Mesothelial cell of epicardium (in vitro differentiated cells): ENCODE measurements at regions not wholly inside any gene's neighbourhood (a gene's known extent, or its start where the extent isn't known, plus 50 kb on each side); places are given as distances from the start of the nearest gene placed in this dataset.

ENCODE experiments used
- DNase-seq, 2 experiments: peaks; one replicate each; pipeline ENCODE4 v3.0.0; 2021; ENCODE audit warnings: low spot score in 2 of 2; ENCODE audit not compliant: unreplicated experiment in 2 of 2
- H3K27ac Mint-ChIP-seq: 2 replicates; pipeline ENCODE4 v1.8.0; 2021; ENCODE audit warnings: mixed read lengths
- H3K27me3 Mint-ChIP-seq: 2 replicates; pipeline ENCODE4 v1.8.0; 2021; ENCODE audit warnings: low read depth, mixed read lengths
- H3K36me3 Mint-ChIP-seq: 2 replicates; pipeline ENCODE4 v1.8.0; 2021; ENCODE audit warnings: mixed read lengths
- H3K4me1 Mint-ChIP-seq: 2 replicates; pipeline ENCODE4 v1.8.0; 2021; ENCODE audit warnings: mixed read lengths
- H3K4me3 Mint-ChIP-seq: 2 replicates; pipeline ENCODE4 v1.8.0; 2021; ENCODE audit warnings: mild to moderate bottlenecking, moderate library complexity, mixed read lengths
- H3K9me3 Mint-ChIP-seq: 2 replicates; pipeline ENCODE4 v1.8.0; 2021; ENCODE audit warnings: mixed read lengths
- TF ChIP-seq, protein P1 (sequence below): fragments of 200-600 bp; sonication (generic); IDR thresholded peaks from one replicate; pipeline ENCODE4 v1.5.0; 2021; ENCODE audit warnings: antibody characterized with exemption; ENCODE audit not compliant: unreplicated experiment

DNA sequence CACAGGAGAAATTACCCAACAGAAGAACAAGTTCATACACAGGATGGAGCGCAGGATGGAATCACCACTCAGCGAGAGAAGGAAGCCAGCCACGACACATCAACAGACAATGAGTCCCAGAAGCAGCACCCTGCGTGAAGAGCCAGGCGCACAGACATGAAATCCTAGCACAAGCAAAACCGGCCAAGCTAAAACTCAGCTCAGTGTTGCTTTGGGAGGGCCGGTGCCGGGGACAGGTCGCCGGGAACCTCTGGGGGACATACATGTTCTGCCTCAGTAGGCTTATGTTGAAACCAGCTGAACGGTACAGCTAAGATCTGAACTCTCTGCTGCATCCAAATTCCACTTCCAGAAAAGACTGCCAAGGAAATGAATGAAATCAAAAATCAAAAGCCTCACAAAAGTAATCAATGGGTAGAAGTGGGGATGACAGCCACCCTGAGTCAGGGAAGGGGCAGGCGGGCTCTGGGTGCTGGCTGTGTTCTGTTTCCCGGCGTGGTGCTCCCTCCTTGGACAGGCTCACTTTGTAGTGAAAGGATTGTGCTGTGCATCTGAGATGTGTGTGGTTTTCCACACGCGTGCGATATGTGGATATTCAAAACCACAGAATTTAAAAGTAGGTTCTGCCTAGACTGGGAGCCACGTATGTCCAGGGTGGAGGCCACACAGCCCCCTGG, 114.7 kb downstream of the PDGFA start:
- Mint-ChIP-seq H3K4me1 (peaks cover 27% of the 10 kb centered on the region), H3K36me3 (no peaks in the 10 kb centered on the region), H3K27me3 (peaks cover 7% of the 10 kb centered on the region), H3K27ac (no peak overlapping the region), H3K9me3 (peaks cover 19% of the 10 kb centered on the region), H3K4me3 (no peak overlapping the region)
- DNase-seq, result peak in 1 of 2 experiments; percentile 26
- TF ChIP-seq, protein P1, sequence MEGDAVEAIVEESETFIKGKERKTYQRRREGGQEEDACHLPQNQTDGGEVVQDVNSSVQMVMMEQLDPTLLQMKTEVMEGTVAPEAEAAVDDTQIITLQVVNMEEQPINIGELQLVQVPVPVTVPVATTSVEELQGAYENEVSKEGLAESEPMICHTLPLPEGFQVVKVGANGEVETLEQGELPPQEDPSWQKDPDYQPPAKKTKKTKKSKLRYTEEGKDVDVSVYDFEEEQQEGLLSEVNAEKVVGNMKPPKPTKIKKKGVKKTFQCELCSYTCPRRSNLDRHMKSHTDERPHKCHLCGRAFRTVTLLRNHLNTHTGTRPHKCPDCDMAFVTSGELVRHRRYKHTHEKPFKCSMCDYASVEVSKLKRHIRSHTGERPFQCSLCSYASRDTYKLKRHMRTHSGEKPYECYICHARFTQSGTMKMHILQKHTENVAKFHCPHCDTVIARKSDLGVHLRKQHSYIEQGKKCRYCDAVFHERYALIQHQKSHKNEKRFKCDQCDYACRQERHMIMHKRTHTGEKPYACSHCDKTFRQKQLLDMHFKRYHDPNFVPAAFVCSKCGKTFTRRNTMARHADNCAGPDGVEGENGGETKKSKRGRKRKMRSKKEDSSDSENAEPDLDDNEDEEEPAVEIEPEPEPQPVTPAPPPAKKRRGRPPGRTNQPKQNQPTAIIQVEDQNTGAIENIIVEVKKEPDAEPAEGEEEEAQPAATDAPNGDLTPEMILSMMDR, result no peak

DNA sequence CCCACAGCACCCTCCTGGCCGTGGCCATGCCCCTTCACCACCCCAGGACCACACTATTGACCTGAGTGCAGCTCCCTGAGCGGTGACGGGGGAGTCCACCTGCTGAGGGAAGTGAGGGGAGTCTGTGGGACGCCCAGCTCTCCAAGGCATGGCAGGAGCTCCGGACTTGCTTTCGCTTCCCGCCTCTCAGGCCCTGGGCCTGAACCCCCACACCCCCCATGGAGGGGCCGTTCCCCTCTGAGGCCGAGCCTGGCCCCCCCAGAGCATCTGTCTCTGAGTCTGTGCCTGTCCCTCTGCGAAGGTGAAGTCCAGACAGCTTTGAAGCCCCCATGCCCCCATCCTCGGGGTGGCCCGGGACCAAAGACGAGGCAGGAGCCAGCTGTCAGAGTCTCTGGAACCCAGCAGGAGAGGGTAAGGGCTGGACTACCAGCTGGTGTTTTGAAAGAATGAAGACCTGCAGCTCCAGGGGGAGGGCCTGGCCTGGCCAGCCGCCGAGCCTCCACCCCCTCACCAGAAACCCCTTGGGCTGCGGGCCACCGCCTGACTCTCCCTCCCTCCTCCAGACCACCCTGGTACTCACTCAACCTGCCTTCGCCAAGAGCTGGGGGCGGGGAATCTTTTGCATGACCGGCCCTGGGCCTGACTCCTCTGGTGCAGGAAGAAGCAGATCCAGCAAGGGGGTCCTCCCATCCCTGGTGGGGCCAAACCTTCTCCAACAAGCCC, 114.0 kb downstream of the PDGFA start:
- TF ChIP-seq, protein P1, result no peak
- Mint-ChIP-seq H3K4me3 (no peak overlapping the region), H3K27me3 (peaks cover 7% of the 10 kb centered on the region), H3K27ac (peak overlapping the region; percentile 45), H3K4me1 (peaks cover 27% of the 10 kb centered on the region), H3K36me3 (no peaks in the 10 kb centered on the region), H3K9me3 (peaks cover 14% of the 10 kb centered on the region)
- peak in 1 of 2 experiments; percentile 70 for DNase-seq

DNA sequence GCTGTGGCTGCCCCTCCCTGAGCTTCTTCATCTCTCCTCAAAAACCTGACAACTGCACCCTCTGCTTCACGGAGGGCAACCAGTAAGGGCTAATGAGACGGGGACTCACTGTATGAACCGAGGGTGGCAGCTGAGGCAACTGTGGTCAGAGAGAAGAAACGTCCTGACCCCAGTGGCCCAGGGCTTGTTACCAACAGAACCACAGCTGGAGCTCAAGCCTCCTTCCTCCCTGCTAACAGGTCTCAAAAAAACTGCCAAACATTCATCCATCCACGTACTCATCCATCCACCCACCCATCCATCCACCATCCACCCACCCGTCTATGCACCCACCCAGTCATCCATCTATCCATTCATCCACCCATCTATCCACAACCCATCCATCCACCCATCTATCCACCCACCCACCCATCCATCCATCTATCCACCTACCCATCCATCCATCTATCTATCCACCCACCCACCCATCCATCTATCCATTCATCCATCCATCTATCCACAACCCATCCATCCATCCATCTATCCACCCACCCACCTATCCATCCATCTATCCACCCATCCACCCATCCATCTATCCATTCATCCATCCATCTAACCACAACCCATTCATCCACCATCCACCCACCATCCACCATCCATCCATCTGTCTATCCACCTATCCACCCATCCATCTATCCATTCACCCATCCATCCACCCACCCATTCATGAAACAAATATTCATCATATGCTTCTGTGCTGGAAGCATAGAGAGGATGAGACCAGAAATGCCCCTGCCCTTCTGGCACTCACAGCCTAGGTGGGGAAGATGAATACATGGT, 111.7 kb downstream of the PDGFA start:
- no peak overlapping the region for H3K27ac Mint-ChIP-seq
- H3K9me3 Mint-ChIP-seq, result peaks cover 2% of the 10 kb centered on the region
- H3K27me3 Mint-ChIP-seq, result no peaks in the 10 kb centered on the region
- TF ChIP-seq, protein P1, result no peak
- no peak overlapping the region for H3K4me3 Mint-ChIP-seq
- peaks cover 27% of the 10 kb centered on the region for H3K4me1 Mint-ChIP-seq
- DNase-seq, result peak in 1 of 2 experiments; percentile 25
- H3K36me3 Mint-ChIP-seq, result no peaks in the 10 kb centered on the region

DNA sequence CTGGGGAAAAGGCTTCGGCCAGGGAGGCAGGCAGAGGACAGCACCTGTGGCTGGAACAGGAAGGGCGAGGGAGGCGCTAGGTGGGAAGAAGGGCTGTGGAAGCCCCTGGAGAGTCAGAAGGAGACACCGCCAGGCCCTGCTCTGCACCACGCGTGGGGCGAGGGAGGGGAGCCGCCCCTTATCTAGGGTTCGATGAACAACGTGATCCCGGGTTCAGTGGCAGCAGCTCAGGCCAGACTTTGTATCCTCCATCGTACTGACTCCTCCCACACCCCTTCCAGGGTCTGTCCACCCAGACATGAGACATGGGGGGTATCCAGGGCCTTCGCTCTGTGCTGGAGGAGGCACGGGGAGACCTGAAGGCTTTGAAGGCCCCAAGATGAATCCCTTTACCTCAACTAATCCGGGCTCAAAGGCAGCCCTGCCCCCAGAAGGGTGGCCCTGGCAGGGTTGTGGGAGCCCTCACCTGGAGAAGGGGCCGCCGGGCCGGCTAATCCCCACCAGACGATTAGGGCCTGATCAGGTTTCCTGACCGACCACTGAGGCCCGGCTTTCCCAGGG, 110.8 kb downstream of the PDGFA start:
- no peaks in the 10 kb centered on the region for H3K9me3 Mint-ChIP-seq
- no peaks in the 10 kb centered on the region for H3K36me3 Mint-ChIP-seq
- H3K4me1 Mint-ChIP-seq, result peaks cover 27% of the 10 kb centered on the region
- H3K27me3 Mint-ChIP-seq, result no peaks in the 10 kb centered on the region
- H3K4me3 Mint-ChIP-seq, result no peak overlapping the region
- peak in 1 of 2 experiments; percentile 37 for DNase-seq
- TF ChIP-seq, protein P1, result no peak
- no peak overlapping the region for H3K27ac Mint-ChIP-seq
